ENCODE measurements at regions not wholly inside any gene's neighbourhood (a gene's known extent, or its start where the extent isn't known, plus 50 kb on each side); places are given as distances from the start of the nearest gene placed in this dataset.

DNA sequence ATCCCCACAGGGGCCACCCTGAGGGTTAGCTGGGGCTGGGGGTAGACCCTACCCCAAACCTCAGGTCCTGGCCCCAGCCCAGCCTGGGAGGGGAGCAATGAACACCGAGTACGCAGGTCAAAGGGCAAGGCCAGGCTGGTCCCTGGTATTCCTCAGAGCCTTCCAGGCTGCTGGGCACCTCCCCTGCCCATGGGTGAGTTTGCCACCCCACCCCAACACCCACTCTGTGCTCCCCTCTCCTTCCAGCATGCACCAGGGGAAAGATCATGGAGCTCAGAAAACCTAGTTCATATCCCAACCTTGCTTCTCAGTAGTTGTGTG is 103.9 kb upstream of the FOXP4 start:
- peaks cover 15% of the 10 kb centered on the region for H3K4me1 Mint-ChIP-seq (ENCODE audit: low read depth)
- H3K4me3 Mint-ChIP-seq (ENCODE audit: unreplicated experiment) = no peak overlapping the region

DNA sequence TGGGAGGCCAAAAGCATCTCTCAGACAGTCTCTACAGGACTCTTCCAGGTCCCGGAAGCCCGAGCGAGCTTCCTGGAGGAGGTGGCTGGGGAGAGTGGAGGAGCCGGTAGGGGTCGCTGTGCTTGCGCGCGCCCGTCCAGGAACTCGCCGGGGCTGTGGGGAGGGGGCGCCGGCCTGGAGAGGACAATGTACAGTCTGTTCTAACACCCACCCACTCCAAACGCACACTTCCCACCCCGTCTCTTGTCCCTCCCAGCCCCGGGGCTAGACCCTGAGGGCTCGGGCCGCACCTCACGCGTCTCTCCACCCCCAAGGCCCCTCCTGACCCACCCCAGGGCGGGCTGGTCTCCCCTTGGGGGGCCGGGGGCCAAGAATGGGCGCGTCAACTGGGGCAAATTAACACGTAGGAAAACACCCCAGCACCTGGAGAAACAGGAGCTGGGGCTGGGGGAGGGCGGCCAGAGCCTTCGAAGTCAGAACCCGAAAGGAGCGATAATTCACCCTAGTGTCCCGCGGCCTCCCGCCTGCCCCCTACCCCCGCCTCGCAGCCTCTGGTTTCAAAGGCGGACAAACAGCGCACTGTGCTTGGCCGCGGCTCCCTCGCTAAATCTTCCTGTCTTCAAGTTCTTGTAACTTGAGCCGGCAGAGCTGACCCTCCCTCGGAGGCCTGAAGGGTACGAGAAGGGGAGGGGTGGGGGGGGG is 103.2 kb upstream of the FOXP4 start:
- peaks cover 3% of the 10 kb centered on the region for H3K36me3 Mint-ChIP-seq (ENCODE audit: low read depth)
- TF ChIP-seq, protein P1, sequence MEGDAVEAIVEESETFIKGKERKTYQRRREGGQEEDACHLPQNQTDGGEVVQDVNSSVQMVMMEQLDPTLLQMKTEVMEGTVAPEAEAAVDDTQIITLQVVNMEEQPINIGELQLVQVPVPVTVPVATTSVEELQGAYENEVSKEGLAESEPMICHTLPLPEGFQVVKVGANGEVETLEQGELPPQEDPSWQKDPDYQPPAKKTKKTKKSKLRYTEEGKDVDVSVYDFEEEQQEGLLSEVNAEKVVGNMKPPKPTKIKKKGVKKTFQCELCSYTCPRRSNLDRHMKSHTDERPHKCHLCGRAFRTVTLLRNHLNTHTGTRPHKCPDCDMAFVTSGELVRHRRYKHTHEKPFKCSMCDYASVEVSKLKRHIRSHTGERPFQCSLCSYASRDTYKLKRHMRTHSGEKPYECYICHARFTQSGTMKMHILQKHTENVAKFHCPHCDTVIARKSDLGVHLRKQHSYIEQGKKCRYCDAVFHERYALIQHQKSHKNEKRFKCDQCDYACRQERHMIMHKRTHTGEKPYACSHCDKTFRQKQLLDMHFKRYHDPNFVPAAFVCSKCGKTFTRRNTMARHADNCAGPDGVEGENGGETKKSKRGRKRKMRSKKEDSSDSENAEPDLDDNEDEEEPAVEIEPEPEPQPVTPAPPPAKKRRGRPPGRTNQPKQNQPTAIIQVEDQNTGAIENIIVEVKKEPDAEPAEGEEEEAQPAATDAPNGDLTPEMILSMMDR (IDR thresholded peaks at IDR 0.05) = peak; percentile 90
- H3K4me3 Mint-ChIP-seq (ENCODE audit: unreplicated experiment) = no peak overlapping the region
- H3K27ac Mint-ChIP-seq (ENCODE audit: unreplicated experiment) = no peak overlapping the region
- H3K4me1 Mint-ChIP-seq (ENCODE audit: low read depth) = peaks cover 15% of the 10 kb centered on the region
- no peak for DNase-seq (ENCODE audit: low spot score)
- H3K9me3 Mint-ChIP-seq (ENCODE audit: low read depth) = no peaks in the 10 kb centered on the region
- H3K27me3 Mint-ChIP-seq (ENCODE audit: low read depth) = peaks cover 17% of the 10 kb centered on the region

More for the DNA sequence above, 103.9 kb upstream of the FOXP4 start:
- DNase-seq (ENCODE audit: low spot score) = no peak
- H3K27ac Mint-ChIP-seq (ENCODE audit: unreplicated experiment) = no peak overlapping the region
- TF ChIP-seq, protein P1 (IDR thresholded peaks at IDR 0.05) = no peak
- H3K27me3 Mint-ChIP-seq (ENCODE audit: low read depth) = peaks cover 20% of the 10 kb centered on the region
- H3K9me3 Mint-ChIP-seq (ENCODE audit: low read depth) = no peaks in the 10 kb centered on the region
- peaks cover 5% of the 10 kb centered on the region for H3K36me3 Mint-ChIP-seq (ENCODE audit: low read depth)

DNA sequence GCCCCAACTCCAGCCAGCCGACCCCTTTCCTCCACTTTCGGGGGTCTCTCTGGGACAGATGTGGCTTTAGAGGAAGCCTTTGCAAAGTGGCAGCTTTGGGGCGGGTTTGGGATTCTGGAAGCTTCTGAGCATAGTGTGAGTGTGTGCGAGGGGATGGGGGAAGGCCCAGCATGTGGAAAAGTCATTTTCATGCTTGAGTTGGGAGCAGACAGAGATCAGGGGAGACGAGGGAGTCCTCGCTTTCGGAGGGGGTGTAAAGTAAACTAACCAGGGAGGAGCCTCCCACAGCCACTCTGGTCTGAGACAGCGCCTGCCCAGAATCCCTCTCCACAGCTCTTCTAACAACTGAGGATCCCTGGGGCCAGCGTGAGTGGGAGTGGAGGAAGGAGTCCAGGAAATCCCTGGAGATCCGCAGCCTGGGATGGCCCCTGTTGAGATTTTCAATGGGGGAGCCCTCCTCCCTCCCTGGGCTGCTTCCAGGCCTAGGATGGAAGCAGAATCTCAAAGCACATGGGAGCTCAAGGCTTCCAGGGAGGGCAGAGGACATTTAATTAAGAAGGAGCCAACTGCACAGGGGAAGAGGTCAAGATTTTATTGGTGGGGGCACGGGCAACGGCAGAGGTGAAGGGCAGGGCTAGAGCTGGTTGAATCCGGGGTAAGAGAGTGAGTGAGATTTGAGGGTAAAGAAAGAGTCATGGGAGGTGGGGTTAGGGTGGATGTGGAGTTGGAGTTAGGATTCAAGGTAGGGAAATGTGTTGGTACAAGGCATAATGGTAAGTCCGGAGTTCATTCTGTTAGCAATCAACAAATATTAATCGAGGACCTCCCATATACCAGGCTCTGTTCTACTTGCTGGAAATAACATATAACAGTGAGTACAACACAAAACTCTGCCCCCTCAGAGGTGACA is 102.3 kb upstream of the FOXP4 start:
- no peak for DNase-seq (ENCODE audit: low spot score)
- Mint-ChIP-seq H3K36me3 (ENCODE audit: low read depth) (peaks cover 1% of the 10 kb centered on the region), H3K4me3 (ENCODE audit: unreplicated experiment) (no peak overlapping the region), H3K4me1 (ENCODE audit: low read depth) (peaks cover 15% of the 10 kb centered on the region), H3K27me3 (ENCODE audit: low read depth) (peaks cover 15% of the 10 kb centered on the region), H3K27ac (ENCODE audit: unreplicated experiment) (no peak overlapping the region), H3K9me3 (ENCODE audit: low read depth) (no peaks in the 10 kb centered on the region)
- TF ChIP-seq, protein P1 (IDR thresholded peaks at IDR 0.05) = no peak

DNA sequence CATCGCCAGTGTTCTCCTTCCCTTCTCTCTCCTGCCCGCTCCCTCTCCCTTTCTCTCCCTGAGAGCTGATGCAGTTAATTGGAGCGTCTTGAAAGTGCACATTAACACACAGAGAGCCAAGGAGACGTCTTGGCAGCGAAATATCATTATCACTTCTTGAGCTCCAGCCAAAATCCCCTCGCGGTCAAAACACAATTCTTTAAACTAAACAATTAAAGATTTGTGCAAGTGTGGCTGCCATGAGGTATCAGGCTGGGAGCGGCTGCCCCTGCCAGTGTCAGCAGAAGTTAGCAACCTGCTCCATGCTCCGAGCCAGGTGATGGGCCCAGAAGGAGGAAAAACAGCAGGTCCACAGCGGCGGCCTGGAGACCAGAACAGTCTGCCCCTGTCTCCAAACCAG is 100.9 kb upstream of the FOXP4 start:
- Mint-ChIP-seq H3K4me1 (ENCODE audit: low read depth) (peaks cover 19% of the 10 kb centered on the region), H3K9me3 (ENCODE audit: low read depth) (no peaks in the 10 kb centered on the region), H3K27me3 (ENCODE audit: low read depth) (peaks cover 5% of the 10 kb centered on the region), H3K36me3 (ENCODE audit: low read depth) (no peaks in the 10 kb centered on the region), H3K4me3 (ENCODE audit: unreplicated experiment) (no peak overlapping the region), H3K27ac (ENCODE audit: unreplicated experiment) (no peak overlapping the region)
- no peak for DNase-seq (ENCODE audit: low spot score)
- TF ChIP-seq, protein P1 (IDR thresholded peaks at IDR 0.05) = no peak

DNA sequence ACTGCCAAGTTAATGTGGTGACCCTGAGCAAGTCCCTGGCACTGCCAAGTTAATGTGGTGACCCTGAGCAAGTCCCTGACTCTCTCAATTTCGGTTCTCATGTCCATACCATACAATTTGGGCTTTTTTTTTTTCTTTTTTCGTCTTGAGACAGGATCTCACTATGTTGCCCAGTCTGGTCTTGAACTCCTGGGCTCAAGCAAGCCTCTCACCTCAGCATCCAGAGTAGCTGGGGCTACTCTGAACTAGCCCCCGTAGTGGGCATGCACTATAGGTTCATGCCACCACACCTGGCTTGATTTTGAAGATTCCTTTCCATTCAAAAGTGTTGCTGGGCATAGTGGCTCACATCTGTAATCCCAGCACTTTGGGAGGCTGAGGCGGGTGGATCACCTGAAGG is 100.0 kb upstream of the FOXP4 start:
- TF ChIP-seq, protein P1 (IDR thresholded peaks at IDR 0.05) = no peak
- Mint-ChIP-seq H3K36me3 (ENCODE audit: low read depth) (no peaks in the 10 kb centered on the region), H3K27me3 (ENCODE audit: low read depth) (no peaks in the 10 kb centered on the region), H3K4me3 (ENCODE audit: unreplicated experiment) (no peak overlapping the region), H3K9me3 (ENCODE audit: low read depth) (no peaks in the 10 kb centered on the region), H3K27ac (ENCODE audit: unreplicated experiment) (no peak overlapping the region), H3K4me1 (ENCODE audit: low read depth) (peaks cover 19% of the 10 kb centered on the region)
- DNase-seq (ENCODE audit: low spot score) = no peak

All from chondrocyte (in vitro differentiated cells).